ENCODE measurements at regions not wholly inside any gene's neighbourhood (a gene's known extent, or its start where the extent isn't known, plus 50 kb on each side); places are given as distances from the start of the nearest gene placed in this dataset.

DNA sequence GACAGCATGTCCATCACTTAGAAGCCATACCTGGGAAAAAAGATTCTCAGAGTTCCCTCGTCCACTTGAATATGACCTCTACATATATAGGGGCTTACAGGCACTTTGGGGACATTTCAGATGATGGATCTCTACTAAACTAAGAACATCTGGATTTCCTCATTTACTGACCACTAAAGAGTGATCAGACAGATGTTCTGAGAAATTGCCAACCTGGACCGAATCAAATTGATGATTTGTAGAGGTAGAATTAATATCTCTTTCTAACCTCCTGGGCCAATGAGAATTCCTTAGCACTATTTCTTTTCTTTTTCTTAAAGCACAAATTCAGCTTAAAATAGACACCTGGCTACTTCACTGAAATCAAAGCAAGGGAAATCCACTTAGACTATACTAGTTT, 422.7 kb downstream of the MTRR start:
- intact Hi-C loops (cut with DNase I): no loop called here
- DNase-seq (ENCODE audit: low spot score): no peak

- intact Hi-C loops (cut with DNase I): no loop called here
- no peak for DNase-seq (ENCODE audit: low spot score)
These were observed 426.2 kb downstream of the MTRR start for GRCh38 chr5:8295141-8295540.

GRCh38 chr5:8299716-8300115, 430.8 kb downstream of the MTRR start:
- DNase-seq (ENCODE audit: low spot score): no peak
- intact Hi-C loops (cut with DNase I): no loop called here

GRCh38 chr5:8304341-8304740, 435.4 kb downstream of the MTRR start:
- DNase-seq (ENCODE audit: low spot score): no peak
- intact Hi-C loops (cut with DNase I): no loop called here

DNA sequence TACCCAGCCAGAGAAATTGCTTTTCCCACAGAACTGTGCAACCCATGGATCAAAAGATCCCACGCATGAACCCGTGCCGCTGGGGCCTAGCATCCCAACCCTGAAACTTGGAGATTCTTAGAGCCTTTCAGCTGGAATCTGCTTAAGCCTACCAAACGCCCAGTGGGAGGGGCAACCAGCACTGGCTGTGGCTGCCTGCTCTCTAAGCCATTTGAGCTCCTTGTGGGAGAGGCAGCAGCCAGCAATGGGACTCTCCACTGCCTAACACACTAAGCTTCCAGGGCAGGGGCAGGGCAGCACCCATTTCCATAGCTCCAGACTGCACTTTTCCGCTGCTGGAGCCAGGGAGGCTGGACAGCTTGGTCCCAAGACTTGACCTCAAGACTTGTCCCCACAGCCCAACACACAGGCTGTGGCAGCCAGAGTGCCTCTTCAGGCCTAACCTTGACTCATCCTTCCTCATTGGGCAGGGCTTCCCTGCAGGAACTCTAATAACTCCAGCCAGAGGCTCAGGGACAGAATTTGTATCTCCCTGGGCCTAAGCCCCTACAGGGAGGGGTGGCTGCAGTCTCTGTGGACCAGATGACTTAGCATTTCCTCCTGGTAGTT, 437.4 kb downstream of the MTRR start:
- no peak for DNase-seq (ENCODE audit: low spot score)
- intact Hi-C loops (cut with DNase I): loop anchor here in 1 of 2 donors (5.0 kb wide), 1 partner anchor 886 kb away; no protein-coding TSS in a partner anchor

DNA sequence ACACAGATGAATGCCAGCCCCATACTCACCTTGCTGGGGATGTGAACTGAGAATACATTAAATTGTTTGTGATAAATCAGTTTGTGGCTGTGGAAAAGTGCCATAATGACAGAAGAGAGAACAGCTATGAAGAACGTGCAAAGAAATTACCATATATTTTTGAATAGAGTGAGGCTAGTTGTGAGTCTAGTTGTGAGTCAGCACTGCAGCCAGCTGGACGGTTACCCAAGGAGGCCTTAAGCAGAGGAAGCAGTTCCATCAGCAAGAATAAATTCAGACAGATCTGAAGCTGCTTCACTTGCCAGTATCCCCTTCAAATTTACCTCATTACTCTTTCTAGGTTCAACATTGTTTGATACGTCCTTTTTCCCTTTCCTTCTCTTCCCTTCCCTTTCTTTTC, 446.0 kb downstream of the MTRR start:
- no peak for DNase-seq (ENCODE audit: low spot score)
- intact Hi-C loops (cut with DNase I): no loop called here

GRCh38 chr5:8316608-8317280, 447.8 kb downstream of the MTRR start:
- intact Hi-C loops (cut with DNase I): no loop called here
- no peak for DNase-seq (ENCODE audit: low spot score)

DNA sequence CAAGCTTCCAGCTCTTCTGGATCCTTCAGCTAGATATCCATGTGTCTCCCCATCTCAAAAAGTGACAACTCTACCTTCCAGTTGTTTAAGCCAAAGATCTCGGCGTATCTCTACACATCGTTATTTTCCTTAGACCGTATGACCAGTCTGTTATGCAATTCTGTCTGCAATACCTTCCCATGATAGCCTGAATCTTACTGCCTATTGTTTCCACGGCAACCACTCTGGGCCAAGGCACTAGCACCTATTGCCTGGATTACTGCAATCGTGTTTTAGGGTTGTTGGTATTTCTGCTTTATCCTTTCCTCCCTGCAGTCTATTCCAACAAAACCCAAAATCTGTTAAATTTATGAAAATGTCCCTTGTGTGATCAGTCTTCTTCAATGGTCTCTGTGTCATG, 448.4 kb downstream of the MTRR start:
- intact Hi-C loops (cut with DNase I): no loop called here
- DNase-seq (ENCODE audit: low spot score): no peak

DNA sequence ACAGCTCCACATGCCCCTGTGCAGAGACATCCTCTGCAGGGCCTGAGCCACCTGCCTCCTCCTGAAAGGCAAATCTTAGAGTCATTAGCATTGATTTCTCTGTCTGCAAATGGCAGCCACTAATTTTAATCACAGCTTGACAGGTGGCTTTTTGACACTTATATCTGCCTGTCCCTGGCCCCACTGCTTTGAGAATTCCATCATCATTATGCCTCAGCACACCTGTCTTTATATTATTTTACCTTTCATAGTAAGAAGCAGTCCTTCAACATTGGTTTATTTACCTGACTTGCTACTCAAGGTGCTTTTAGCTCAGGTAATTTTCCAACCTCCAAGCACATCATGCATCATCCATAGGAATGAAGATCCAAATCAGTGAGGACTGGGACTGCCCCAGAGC, 451.3 kb downstream of the MTRR start:
- intact Hi-C loops (cut with DNase I): no loop called here

DNA sequence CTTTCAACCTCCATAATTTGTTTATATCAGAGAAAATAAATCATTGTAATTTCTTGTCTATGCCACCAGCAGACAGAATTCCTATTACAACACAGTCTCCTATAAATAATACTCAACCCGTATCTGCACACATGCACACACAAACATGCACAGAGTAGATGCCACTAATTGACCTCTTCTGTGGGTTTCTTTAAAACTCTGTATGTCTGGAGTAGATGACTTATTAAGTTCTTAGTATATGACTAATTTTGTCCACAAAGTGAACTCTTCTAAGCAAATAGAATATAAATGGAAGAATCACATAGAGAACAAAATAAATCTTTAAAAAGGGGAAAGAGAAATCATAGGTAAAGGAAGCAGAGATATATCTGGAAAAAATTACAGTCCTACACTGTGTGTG, 452.3 kb downstream of the MTRR start:
- intact Hi-C loops (cut with DNase I): no loop called here
- DNase-seq (ENCODE audit: low spot score): no peak

More for the DNA sequence above, 451.3 kb downstream of the MTRR start:
- no peak for DNase-seq (ENCODE audit: low spot score)

DNA sequence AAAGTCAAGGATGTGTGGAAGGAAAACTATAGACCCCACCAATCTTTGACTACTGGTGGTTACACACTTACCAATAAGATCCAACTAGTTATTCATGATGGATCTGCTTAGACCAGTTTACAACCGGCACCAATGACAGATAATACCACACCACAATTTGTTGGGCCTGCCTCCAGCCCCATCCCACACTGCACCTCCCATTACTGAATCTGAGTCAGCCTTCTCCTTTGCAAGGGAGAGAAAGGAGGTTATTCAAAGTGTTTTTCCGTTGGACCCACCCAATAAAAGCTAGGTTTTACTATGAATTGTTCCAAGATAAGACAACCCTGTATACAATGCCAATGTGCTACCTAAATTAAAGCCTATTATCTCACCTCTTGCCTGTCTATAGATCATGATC, 453.5 kb downstream of the MTRR start:
- DNase-seq (ENCODE audit: low spot score): no peak
- intact Hi-C loops (cut with DNase I): no loop called here

GRCh38 chr5:8327016-8327415, 458.1 kb downstream of the MTRR start:
- DNase-seq (ENCODE audit: low spot score): no peak
- intact Hi-C loops (cut with DNase I): no loop called here

- intact Hi-C loops (cut with DNase I): no loop called here
- no peak for DNase-seq (ENCODE audit: low spot score)
These were observed 460.8 kb downstream of the MTRR start for GRCh38 chr5:8329773-8330172.

GRCh38 chr5:8332666-8333445, 463.9 kb downstream of the MTRR start:
- intact Hi-C loops (cut with DNase I): no loop called here
- no peak for DNase-seq (ENCODE audit: low spot score)

DNA sequence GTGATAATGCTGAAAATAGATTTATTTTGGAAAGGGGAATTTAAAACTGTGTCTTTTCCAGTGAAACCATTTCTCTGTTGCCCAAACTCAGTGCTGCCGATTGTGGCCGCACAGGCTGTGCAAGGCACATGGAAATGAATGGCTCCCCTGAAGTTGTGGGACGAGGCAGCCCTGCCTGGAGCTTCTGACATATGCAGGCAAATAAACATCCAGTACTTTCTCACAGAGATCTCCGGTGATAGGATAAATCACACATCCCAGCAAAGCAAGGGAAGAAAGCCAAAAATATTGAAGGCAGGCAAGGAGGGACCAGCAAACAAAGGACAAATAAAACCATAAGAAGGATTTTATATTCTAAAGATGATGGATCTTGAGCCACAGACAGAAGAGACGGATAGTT, 464.5 kb downstream of the MTRR start:
- intact Hi-C loops (cut with DNase I): no loop called here
- DNase-seq (ENCODE audit: low spot score): no peak

- DNase-seq (ENCODE audit: low spot score): no peak
- intact Hi-C loops (cut with DNase I): no loop called here
These were observed 465.0 kb downstream of the MTRR start for GRCh38 chr5:8333977-8334376.

DNA sequence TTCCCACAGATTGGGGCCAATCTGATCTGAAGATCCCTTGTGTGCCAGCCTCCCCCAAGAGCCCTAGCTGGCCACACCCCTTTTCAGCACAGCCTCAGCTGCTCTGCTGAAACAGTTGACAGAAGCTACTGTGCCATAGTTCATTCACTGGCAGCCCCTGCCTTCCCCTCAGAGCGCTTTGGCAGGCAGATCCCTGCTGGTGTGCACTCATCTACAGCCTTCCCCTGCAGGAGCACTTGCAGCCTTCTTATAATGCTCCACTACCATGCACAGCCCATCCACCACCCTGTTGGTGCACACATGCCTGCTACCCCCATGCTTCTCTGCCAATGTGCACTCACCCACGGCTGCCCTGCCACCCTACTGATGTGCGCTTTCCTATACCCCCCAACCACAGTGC, 471.3 kb downstream of the MTRR start:
- intact Hi-C loops (cut with DNase I): no loop called here

GRCh38 chr5:8340739-8341344, 471.9 kb downstream of the MTRR start:
- DNase-seq (ENCODE audit: low spot score): no peak
- intact Hi-C loops (cut with DNase I): no loop called here

More for the DNA sequence above, 471.3 kb downstream of the MTRR start:
- no peak for DNase-seq (ENCODE audit: low spot score)

GRCh38 chr5:8341406-8341805, 472.5 kb downstream of the MTRR start:
- intact Hi-C loops (cut with DNase I): no loop called here
- no peak for DNase-seq (ENCODE audit: low spot score)

DNA sequence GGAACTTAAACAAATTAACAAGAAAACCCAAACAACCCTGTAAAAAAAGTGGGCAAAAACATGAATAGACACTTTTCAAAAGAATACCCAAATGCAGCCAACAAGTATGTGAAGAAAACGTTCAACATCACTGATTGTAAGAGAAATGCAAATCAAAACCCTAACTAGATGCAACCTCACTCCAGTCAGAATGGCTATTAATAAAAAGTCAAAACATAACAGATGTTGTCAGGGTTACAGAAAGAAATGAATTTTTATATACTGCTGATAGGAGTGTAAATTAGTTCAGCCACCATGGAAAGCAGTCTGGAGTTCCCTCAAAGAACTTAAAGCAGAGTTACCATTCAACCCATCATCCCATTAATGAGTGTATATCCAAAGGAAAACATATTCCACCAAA, 479.0 kb downstream of the MTRR start:
- intact Hi-C loops (cut with DNase I): no loop called here
- DNase-seq (ENCODE audit: low spot score): no peak

All from posterior vena cava (tissue), 2 donors.